ENCODE measurements at regions not wholly inside any gene's neighbourhood (a gene's known extent, or its start where the extent isn't known, plus 50 kb on each side); places are given as distances from the start of the nearest gene placed in this dataset.

DNA sequence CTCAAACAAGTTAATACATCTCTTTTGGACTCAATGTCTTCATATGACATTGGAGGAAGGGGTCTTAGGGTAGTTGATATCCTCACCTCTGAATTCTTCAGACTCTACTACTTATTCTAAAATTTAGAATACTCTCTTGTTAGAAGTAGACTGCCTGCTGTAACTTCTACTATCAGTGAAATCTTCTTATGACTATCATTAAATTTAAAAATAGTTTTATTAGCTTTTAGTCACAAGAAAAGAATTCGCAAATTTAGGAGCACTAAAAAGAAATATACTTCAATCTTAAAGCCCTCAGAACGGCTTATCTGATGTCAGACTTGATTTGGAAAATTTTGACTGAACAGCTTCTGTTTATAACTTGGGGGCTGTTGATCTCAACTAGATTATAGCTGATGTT, 67.1 kb upstream of the TTC14 start:
- H3K79me1 ChIP-seq (replicated peaks; ENCODE audit: low read length, poor library complexity, severe bottlenecking), result no peaks in the 10 kb centered on the region
- no peak overlapping the region for H2AFZ ChIP-seq (ENCODE audit: low read depth, low read length)
- no peak overlapping the region for H3K9ac ChIP-seq (ENCODE audit: low read length)
- no peak overlapping the region for H2BK5ac ChIP-seq (ENCODE audit: low read depth, low read length, poor library complexity, severe bottlenecking)
- H3K18ac ChIP-seq (ENCODE audit: low read depth in 1 of 2, low read length in 2 of 2), result no peak overlapping the region
- H3K14ac ChIP-seq (ENCODE audit: low read length in 2 of 2), result no peak overlapping the region
- no peak overlapping the region for H3K4me3 ChIP-seq (ENCODE audit: insufficient read depth in 1 of 2, low read depth in 1 of 2, low read length in 2 of 2)
- no peak overlapping the region for H2AK5ac ChIP-seq (ENCODE audit: low read length, severe bottlenecking)
- no peak overlapping the region for H4K91ac ChIP-seq (ENCODE audit: low read length)
- no peak overlapping the region for H2BK120ac ChIP-seq (ENCODE audit: low read depth, low read length)
- no peak overlapping the region for H3K4me2 ChIP-seq (ENCODE audit: low read length, poor library complexity, severe bottlenecking)
- H3K36me3 ChIP-seq (ENCODE audit: control insufficient read depth in 1 of 2, insufficient read depth in 2 of 2, low read depth in 1 of 2, low read length in 2 of 2), result no peaks in the 10 kb centered on the region
- no peak overlapping the region for H4K8ac ChIP-seq (ENCODE audit: low read length)
- no peak overlapping the region for H3K4ac ChIP-seq (ENCODE audit: low read depth in 1 of 2, low read length in 2 of 2)
- H3K27ac ChIP-seq (ENCODE audit: low read length, poor library complexity, severe bottlenecking), result no peak overlapping the region
- DNase-seq, result no peak
- H3K27me3 ChIP-seq (ENCODE audit: control insufficient read depth in 1 of 2, insufficient read depth in 1 of 2, low read length in 2 of 2), result no peaks in the 10 kb centered on the region
- no peaks in the 10 kb centered on the region for H3K9me3 ChIP-seq (ENCODE audit: control insufficient read depth, low read length)
- no peak overlapping the region for H3K23ac ChIP-seq (ENCODE audit: low read length in 2 of 2)
- no peaks in the 10 kb centered on the region for H3K4me1 ChIP-seq (ENCODE audit: control insufficient read depth, insufficient read depth, low read depth, low read length)
- no peak overlapping the region for H2BK15ac ChIP-seq (ENCODE audit: low read depth, poor library complexity, severe bottlenecking)
- WGBS, result no CpG with 5 or more reads among the region's 2 CpGs
- no peak overlapping the region for H2BK12ac ChIP-seq (ENCODE audit: low read length in 2 of 2)

DNA sequence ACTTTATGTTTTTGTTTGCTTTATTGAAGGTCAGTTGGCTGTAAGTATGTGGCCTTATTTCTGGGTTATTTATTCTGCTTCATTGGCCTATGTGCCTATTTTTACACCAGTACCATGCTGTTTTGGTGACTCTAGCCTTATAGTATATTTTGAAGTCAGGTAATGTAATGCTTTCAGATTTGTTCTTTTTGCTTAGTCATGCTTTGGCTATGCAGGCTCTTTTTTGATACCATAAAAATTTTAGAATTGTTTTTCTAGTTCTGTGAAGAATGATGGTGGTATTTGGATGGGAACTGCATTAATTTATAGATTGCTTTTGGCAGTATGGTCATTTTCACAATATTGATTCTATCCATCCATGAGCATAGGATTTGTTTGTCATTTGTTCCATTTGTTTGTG, 63.5 kb upstream of the TTC14 start:
- H3K27me3 ChIP-seq (ENCODE audit: control insufficient read depth in 1 of 2, insufficient read depth in 1 of 2, low read length in 2 of 2), result no peaks in the 10 kb centered on the region

DNA sequence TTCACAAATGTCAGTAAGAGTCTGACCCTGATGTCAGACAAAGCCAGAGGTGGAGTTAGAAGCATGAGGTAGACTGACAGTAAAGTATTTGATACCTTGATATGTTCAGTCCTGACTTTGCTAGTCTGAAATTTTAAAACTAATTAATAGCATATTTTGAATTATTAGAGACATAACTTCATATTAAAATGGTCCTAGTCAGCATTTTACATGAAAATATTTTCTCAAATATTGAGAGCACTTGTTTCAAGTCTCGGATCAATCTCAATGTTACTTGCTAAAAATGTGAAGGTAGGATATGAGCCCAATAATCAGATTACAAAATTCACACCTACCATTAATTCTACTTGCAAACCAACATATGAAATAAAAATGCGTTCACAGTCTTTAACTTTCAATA, 58.1 kb upstream of the TTC14 start:
- Histone ChIP-seq H4K8ac (ENCODE audit: low read length) (no peak overlapping the region), H2BK120ac (ENCODE audit: low read depth, low read length) (no peak overlapping the region), H3K4me1 (ENCODE audit: control insufficient read depth, insufficient read depth, low read depth, low read length) (no peaks in the 10 kb centered on the region), H3K27ac (ENCODE audit: low read length, poor library complexity, severe bottlenecking) (no peak overlapping the region), H4K91ac (ENCODE audit: low read length) (no peak overlapping the region), H3K79me1 (replicated peaks; ENCODE audit: low read length, poor library complexity, severe bottlenecking) (no peaks in the 10 kb centered on the region), H2AFZ (ENCODE audit: low read depth, low read length) (no peak overlapping the region), H3K4me2 (ENCODE audit: low read length, poor library complexity, severe bottlenecking) (no peak overlapping the region), H3K27me3 (ENCODE audit: control insufficient read depth in 1 of 2, insufficient read depth in 1 of 2, low read length in 2 of 2) (no peaks in the 10 kb centered on the region), H3K23ac (ENCODE audit: low read length in 2 of 2) (no peak overlapping the region), H3K14ac (ENCODE audit: low read length in 2 of 2) (no peak overlapping the region), H2BK5ac (ENCODE audit: low read depth, low read length, poor library complexity, severe bottlenecking) (no peak overlapping the region), H2BK12ac (ENCODE audit: low read length in 2 of 2) (no peak overlapping the region), H3K36me3 (ENCODE audit: control insufficient read depth in 1 of 2, insufficient read depth in 2 of 2, low read depth in 1 of 2, low read length in 2 of 2) (no peaks in the 10 kb centered on the region), H2AK5ac (ENCODE audit: low read length, severe bottlenecking) (no peak overlapping the region), H3K9me3 (ENCODE audit: control insufficient read depth, low read length) (no peaks in the 10 kb centered on the region), H3K4ac (ENCODE audit: low read depth in 1 of 2, low read length in 2 of 2) (no peak overlapping the region), H2BK15ac (ENCODE audit: low read depth, poor library complexity, severe bottlenecking) (no peak overlapping the region), H3K9ac (ENCODE audit: low read length) (no peak overlapping the region), H3K4me3 (ENCODE audit: insufficient read depth in 1 of 2, low read depth in 1 of 2, low read length in 2 of 2) (no peak overlapping the region), H3K18ac (ENCODE audit: low read depth in 1 of 2, low read length in 2 of 2) (no peak overlapping the region)
- no peak for DNase-seq
- no CpG with 5 or more reads among the region's 2 CpGs for WGBS

More for the DNA sequence above, 63.5 kb upstream of the TTC14 start:
- no peaks in the 10 kb centered on the region for H3K79me1 ChIP-seq (replicated peaks; ENCODE audit: low read length, poor library complexity, severe bottlenecking)
- no peaks in the 10 kb centered on the region for H3K9me3 ChIP-seq (ENCODE audit: control insufficient read depth, low read length)
- H3K4me2 ChIP-seq (ENCODE audit: low read length, poor library complexity, severe bottlenecking), result no peak overlapping the region
- DNase-seq, result no peak
- no peak overlapping the region for H4K91ac ChIP-seq (ENCODE audit: low read length)
- H2BK120ac ChIP-seq (ENCODE audit: low read depth, low read length), result no peak overlapping the region
- H3K4me1 ChIP-seq (ENCODE audit: control insufficient read depth, insufficient read depth, low read depth, low read length), result no peaks in the 10 kb centered on the region
- no peak overlapping the region for H3K23ac ChIP-seq (ENCODE audit: low read length in 2 of 2)
- no peak overlapping the region for H3K14ac ChIP-seq (ENCODE audit: low read length in 2 of 2)
- no peak overlapping the region for H4K8ac ChIP-seq (ENCODE audit: low read length)
- H2BK5ac ChIP-seq (ENCODE audit: low read depth, low read length, poor library complexity, severe bottlenecking), result no peak overlapping the region
- H3K9ac ChIP-seq (ENCODE audit: low read length), result no peak overlapping the region
- no peak overlapping the region for H2BK12ac ChIP-seq (ENCODE audit: low read length in 2 of 2)
- H2BK15ac ChIP-seq (ENCODE audit: low read depth, poor library complexity, severe bottlenecking), result no peak overlapping the region
- H3K18ac ChIP-seq (ENCODE audit: low read depth in 1 of 2, low read length in 2 of 2), result no peak overlapping the region
- no peak overlapping the region for H2AFZ ChIP-seq (ENCODE audit: low read depth, low read length)
- no peak overlapping the region for H2AK5ac ChIP-seq (ENCODE audit: low read length, severe bottlenecking)
- no peaks in the 10 kb centered on the region for H3K36me3 ChIP-seq (ENCODE audit: control insufficient read depth in 1 of 2, insufficient read depth in 2 of 2, low read depth in 1 of 2, low read length in 2 of 2)
- H3K4me3 ChIP-seq (ENCODE audit: insufficient read depth in 1 of 2, low read depth in 1 of 2, low read length in 2 of 2), result no peak overlapping the region
- no peak overlapping the region for H3K4ac ChIP-seq (ENCODE audit: low read depth in 1 of 2, low read length in 2 of 2)
- no peak overlapping the region for H3K27ac ChIP-seq (ENCODE audit: low read length, poor library complexity, severe bottlenecking)

DNA sequence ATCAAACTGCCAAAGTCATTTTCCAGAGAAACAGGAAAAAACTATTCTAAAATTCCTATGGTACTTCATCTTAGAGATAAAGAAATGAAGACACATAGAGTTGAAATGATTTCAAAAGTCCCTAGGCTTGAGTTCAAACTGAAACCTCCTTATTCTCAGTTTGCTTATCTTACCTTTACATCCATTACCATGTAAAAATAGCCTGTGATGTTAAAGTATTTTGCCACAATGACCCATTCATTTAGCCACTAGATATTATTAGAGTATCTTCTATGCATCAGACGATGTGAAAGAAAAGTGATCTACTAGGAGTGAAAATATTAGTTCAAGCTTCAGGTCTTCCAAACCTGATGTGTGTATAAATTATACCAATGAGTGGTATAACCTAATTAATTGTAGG, 55.1 kb upstream of the TTC14 start:
- H3K14ac ChIP-seq (ENCODE audit: low read length in 2 of 2), result no peak overlapping the region
- no peak overlapping the region for H3K27ac ChIP-seq (ENCODE audit: low read length, poor library complexity, severe bottlenecking)
- H3K79me1 ChIP-seq (replicated peaks; ENCODE audit: low read length, poor library complexity, severe bottlenecking), result no peaks in the 10 kb centered on the region
- no peak overlapping the region for H2AFZ ChIP-seq (ENCODE audit: low read depth, low read length)
- no peak overlapping the region for H2BK12ac ChIP-seq (ENCODE audit: low read length in 2 of 2)
- H3K27me3 ChIP-seq (ENCODE audit: control insufficient read depth in 1 of 2, insufficient read depth in 1 of 2, low read length in 2 of 2), result no peaks in the 10 kb centered on the region
- H4K8ac ChIP-seq (ENCODE audit: low read length), result no peak overlapping the region
- no peaks in the 10 kb centered on the region for H3K4me1 ChIP-seq (ENCODE audit: control insufficient read depth, insufficient read depth, low read depth, low read length)
- H2AK5ac ChIP-seq (ENCODE audit: low read length, severe bottlenecking), result no peak overlapping the region
- H3K9ac ChIP-seq (ENCODE audit: low read length), result no peak overlapping the region
- no peak overlapping the region for H3K23ac ChIP-seq (ENCODE audit: low read length in 2 of 2)
- DNase-seq, result no peak
- H2BK15ac ChIP-seq (ENCODE audit: low read depth, poor library complexity, severe bottlenecking), result no peak overlapping the region
- H4K91ac ChIP-seq (ENCODE audit: low read length), result no peak overlapping the region
- no peak overlapping the region for H3K18ac ChIP-seq (ENCODE audit: low read depth in 1 of 2, low read length in 2 of 2)
- H3K4ac ChIP-seq (ENCODE audit: low read depth in 1 of 2, low read length in 2 of 2), result no peak overlapping the region
- no peaks in the 10 kb centered on the region for H3K36me3 ChIP-seq (ENCODE audit: control insufficient read depth in 1 of 2, insufficient read depth in 2 of 2, low read depth in 1 of 2, low read length in 2 of 2)
- no CpG with 5 or more reads among the region's 1 CpG for WGBS
- no peak overlapping the region for H3K4me2 ChIP-seq (ENCODE audit: low read length, poor library complexity, severe bottlenecking)
- H2BK5ac ChIP-seq (ENCODE audit: low read depth, low read length, poor library complexity, severe bottlenecking), result no peak overlapping the region
- H3K4me3 ChIP-seq (ENCODE audit: insufficient read depth in 1 of 2, low read depth in 1 of 2, low read length in 2 of 2), result no peak overlapping the region
- no peak overlapping the region for H2BK120ac ChIP-seq (ENCODE audit: low read depth, low read length)
- no peaks in the 10 kb centered on the region for H3K9me3 ChIP-seq (ENCODE audit: control insufficient read depth, low read length)
